HG03135 (cell line): ENCODE measurements at regions not wholly inside any gene's neighbourhood (a gene's known extent, or its start where the extent isn't known, plus 50 kb on each side); places are given as distances from the start of the nearest gene placed in this dataset.
A peak's percentile ranks its signal among the peaks of the same experiment; 100 is the strongest.
"Not testable (repeated sequence)": the region's sequence is repeated elsewhere in the genome, so short reads cannot be mapped to it uniquely, and the experiment has no call there.

Experiments used
- ATAC-seq: cut with Tn5 transposase; IDR thresholded peaks from one replicate; pipeline ENCODE4 v1.9.1; 2021; ENCODE audit warnings: mild to moderate bottlenecking, moderate library complexity; ENCODE audit not compliant: unreplicated experiment

DNA sequence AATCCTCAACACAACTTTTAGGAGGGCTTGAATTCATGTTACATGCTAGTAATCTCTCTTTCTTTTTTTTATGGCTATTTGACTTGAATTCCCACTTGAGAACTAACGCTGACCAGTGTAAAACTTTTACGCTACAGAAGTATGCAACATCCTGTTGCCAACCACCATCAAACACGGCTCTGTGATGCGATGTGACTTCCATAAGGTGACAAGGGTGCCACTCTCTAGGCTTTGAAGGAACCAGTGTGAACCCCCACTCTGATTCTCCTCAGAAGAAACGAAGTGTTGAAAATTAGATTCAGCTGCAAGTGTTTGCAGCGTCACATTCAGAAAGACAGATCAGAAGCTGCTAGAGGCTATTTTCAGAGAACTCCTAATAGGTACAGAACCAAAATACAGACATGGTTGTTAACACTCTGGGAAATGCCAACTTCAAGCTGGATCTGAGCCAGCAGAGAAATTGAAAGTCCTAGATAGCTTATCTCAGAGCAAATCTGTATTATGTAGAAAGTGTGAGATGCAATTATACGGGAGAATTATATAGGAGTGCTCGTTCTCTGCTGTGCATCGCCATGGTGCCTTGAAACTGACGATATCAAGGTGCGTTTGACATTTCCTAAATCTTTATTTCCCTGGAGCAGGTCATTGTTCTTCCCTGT lies 271.2 kb downstream of the LPIN1 start:
- no peak for ATAC-seq

DNA sequence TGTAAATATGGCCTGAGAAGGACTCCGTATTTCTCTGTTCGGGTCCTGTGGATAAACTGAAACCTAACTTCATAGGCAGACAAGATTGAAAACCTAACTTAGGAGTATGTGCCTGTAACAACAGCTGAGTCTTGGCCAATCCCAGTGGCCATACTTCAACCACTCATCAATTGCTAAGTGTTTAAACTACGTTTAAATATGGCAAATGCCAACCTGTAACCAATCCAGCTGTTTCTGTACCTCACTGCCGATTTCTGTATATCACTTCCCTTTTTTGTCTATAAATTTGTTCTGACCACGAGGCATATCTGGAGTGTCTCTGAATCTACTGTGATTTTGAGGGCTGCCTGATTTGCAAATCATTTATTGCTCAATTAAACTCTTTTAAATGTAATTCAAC lies 272.3 kb downstream of the LPIN1 start:
- ATAC-seq = not testable (repeated sequence)

DNA sequence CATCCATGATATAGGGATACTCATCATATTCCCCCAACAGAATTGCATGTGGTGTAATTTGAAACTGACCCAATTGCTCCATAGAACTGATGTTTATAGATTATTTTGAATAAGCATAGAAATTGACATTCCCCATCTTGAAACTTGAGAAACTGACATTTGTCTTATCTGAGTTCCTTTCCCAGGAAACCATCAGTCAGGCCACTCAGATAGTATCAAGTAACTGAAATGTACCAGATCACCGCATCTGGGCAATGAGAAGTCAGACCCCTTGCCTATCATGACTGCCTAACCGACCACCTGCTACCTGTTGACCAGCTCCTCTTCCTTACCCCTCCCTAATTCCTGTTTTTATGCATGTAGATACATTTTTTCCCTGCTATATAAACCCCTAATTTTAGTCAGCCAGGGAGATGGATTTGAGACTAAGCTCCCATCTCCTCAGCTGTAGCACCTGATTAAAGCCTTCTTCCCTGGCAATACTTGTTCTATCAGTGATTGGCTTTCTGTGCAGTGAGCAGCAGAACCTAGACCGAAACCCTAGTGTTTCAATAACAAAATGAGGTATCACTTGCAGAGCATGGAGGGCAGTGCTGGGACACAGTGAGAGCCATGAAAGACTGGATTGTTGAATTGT lies 274.5 kb downstream of the LPIN1 start:
- ATAC-seq = no peak

DNA sequence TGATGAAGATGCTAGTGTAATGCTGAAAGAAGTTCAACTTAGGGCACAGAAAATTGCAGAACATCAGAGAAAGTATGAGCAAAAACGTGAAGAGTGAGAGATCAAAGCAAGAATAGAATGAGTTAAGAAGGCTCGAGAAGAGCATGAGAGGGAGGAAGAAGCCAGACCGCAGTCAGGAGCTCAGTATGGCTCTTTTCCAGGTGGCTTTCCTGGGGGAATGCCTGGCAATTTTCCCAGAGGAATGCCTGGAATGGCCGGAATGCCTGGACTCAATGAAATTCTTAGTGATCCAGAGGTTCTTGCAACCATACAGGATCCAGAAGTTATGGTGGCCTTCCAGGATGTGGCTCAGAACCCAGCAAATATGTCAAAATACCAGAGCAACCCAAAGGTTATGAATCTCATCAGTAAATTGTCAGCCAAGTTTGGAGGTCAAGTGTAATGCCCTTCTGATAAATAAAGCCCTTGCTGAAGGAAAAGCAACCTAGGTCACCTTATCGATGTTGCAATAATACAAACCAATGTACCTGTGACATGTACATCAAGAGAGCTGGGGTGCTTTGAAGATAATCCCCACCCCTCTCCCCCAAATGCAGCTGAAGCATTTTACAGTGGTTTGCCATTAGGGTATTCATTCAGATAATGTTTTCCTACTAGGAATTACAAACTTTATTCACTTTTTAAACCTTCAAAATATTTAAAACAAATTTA lies 277.9 kb downstream of the LPIN1 start:
- ATAC-seq = not testable (repeated sequence)

DNA sequence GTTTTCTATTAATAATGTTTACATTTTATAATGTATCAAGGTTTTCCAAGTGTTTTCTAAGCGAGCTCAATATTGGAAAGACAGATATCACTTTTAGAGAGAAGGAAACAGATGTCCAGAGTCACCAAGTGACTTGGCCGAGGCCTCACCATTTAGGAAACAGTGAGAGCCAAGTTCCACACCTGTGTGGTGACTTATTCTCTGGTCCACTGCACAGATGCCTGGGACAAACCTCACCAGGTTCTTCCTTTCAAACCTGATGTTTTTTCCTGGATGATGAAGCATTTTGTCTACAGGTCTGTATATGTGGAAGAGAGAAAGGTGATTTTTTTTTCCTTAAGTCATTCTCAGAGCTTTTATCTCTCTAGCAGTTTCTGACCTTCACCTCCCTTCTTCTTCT lies 280.7 kb downstream of the LPIN1 start:
- no peak for ATAC-seq

DNA sequence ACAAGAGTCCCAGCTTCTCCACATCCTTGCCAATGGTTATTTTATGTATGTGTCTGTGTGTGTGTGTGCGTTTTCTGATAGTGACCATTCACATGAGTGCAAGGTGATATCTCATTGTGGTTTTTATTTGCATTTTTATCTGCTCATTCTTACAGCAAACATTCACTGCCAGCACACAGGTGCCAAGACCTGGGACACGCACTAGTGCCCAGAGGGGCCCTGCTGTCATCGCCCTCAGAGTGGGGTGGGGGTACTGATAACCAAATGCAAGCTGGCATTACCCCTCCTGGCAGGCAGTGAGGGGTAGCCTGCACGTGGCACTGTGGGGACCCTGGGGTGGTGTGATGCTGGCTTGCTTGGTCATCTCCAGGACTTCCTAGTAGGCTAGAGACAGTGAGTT lies 285.4 kb downstream of the LPIN1 start:
- ATAC-seq = no peak

- ATAC-seq = peak; percentile 78
These were observed 286.0 kb downstream of the LPIN1 start for GRCh38 chr2:12032398-12032797.

GRCh38 chr2:12032975-12033374 lies 286.5 kb downstream of the LPIN1 start:
- no peak for ATAC-seq

- ATAC-seq = no peak
These were observed 287.1 kb downstream of the LPIN1 start for GRCh38 chr2:12033494-12033893.

GRCh38 chr2:12034382-12034781 lies 287.9 kb downstream of the LPIN1 start:
- ATAC-seq = no peak

- no peak for ATAC-seq
These were observed 288.7 kb downstream of the LPIN1 start for GRCh38 chr2:12035029-12035720.

DNA sequence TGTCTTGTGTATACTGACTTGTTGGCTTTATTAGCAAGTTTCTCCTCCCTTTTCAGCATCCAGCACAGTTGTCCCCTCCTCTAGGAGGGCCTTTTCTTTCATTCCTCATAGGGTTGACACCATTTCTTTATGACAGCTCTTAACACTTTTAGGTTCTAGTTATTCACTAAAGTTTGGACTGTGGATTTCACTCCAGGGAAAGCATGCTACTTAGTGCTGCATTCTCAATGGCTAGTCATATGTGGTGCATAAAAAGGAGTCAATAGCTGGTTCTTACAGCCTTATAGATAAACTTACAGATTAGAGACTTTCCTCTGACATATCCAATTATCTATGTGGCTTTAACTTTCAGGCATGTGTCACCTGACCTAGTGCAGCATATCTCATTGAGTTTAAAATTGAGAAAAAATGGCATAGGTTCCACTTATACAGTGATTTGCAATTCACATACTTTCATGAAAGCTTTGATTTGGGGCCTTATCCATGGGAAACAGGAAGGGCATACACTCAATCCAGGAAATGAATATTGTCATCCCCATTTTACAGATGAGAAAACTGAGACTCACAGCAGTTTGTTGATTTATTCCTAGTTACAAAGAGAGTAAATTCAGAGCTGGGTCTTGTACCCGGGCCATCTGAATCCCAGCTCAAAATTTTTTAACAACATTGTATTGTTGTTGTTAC lies 289.7 kb downstream of the LPIN1 start:
- ATAC-seq = no peak

- no peak for ATAC-seq
These were observed 290.2 kb downstream of the LPIN1 start for GRCh38 chr2:12036640-12036983.

- ATAC-seq = no peak
These were observed 290.9 kb downstream of the LPIN1 start for GRCh38 chr2:12037301-12037700.

- no peak for ATAC-seq
These were observed 294.8 kb downstream of the LPIN1 start for GRCh38 chr2:12041236-12041635.

GRCh38 chr2:12043131-12043530 lies 296.7 kb downstream of the LPIN1 start:
- no peak for ATAC-seq

- peak; percentile 58 for ATAC-seq
These were observed 298.4 kb downstream of the LPIN1 start for GRCh38 chr2:12044857-12045256.

GRCh38 chr2:12045864-12046291 lies 299.4 kb downstream of the LPIN1 start:
- ATAC-seq = peak; percentile 40

- no peak for ATAC-seq
These were observed 300.2 kb downstream of the LPIN1 start for GRCh38 chr2:12046641-12047040.

DNA sequence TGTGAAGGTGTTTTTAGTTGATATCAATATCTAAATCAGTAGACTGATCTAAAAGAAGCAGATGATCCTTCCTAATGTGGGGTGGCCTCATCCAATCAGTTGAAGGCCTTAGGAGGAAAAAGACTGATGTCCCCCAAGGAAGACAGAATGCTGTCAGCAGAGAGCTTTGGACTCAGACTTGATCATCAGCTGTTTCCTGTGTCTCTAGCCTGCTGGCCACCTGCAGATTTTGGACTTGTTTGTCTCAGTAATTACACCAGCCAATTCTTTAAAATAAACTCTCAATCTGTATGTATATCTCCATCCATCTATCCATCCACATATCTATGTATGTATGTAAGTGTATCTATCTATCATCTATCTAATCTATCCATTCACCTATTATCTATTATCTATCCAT lies 301.3 kb downstream of the LPIN1 start:
- ATAC-seq = no peak

GRCh38 chr2:12048550-12048949 lies 302.1 kb downstream of the LPIN1 start:
- no peak for ATAC-seq
